Left ventricle myocardium inferior (tissue), 1 donor: ENCODE measurements at regions not wholly inside any gene's neighbourhood (a gene's known extent, or its start where the extent isn't known, plus 50 kb on each side); places are given as distances from the start of the nearest gene placed in this dataset.

Experiments used
- DNase-seq: peaks from one replicate; pipeline ENCODE4 v3.0.0-alpha.2; 2020
- H3K27ac ChIP-seq: fragments of 200-600 bp; replicated peaks from 2 replicates; pipeline ENCODE4 v1.8.0; 2021
- H3K27me3 ChIP-seq: fragments of 200-600 bp; 2 replicates; pipeline ENCODE4 v1.8.0; 2021; ENCODE audit warnings: low read depth
- H3K36me3 ChIP-seq: fragments of 200-600 bp; 2 replicates; pipeline ENCODE4 v1.8.0; 2021
- H3K4me1 ChIP-seq: fragments of 200-600 bp; 2 replicates; pipeline ENCODE4 v1.8.0; 2021
- H3K4me3 ChIP-seq: fragments of 200-600 bp; 2 replicates; pipeline ENCODE4 v1.8.0; 2021; ENCODE audit warnings: mild to moderate bottlenecking, moderate library complexity
- H3K9me3 ChIP-seq: fragments of 200-600 bp; replicated peaks from 2 replicates; pipeline ENCODE4 v1.8.0; 2021
- CTCF ChIP-seq: fragments of 200-600 bp; IDR thresholded peaks from 2 replicates; pipeline ENCODE4 v1.8.0; 2021; ENCODE audit warnings: antibody characterized with exemption, mild to moderate bottlenecking, borderline replicate concordance
- intact Hi-C: fragments of 100-400 bp; cut with micrococcal nuclease; formaldehyde crosslinking; loops from one replicate; pipeline ENCODE4 v1.11.0; 2022
- donor health status: DM: no; HTN: yes; CAD: no; lungs with severe emphysema.

GRCh38 chr17:51526507-51526906 is 266.2 kb downstream of the UTP18 start:
- intact Hi-C loops: no loop called here
- H3K9me3 ChIP-seq: peaks cover 17% of the 10 kb centered on the region
- no peak for DNase-seq
- no peak for TF ChIP-seq CTCF
- no peak overlapping the region for H3K27ac ChIP-seq
- H3K27me3 ChIP-seq: peaks cover 30% of the 10 kb centered on the region
- no peaks in the 10 kb centered on the region for H3K4me1 ChIP-seq
- no peak overlapping the region for H3K4me3 ChIP-seq
- H3K36me3 ChIP-seq: no peaks in the 10 kb centered on the region

- H3K27ac ChIP-seq: no peak overlapping the region
- H3K4me1 ChIP-seq: no peaks in the 10 kb centered on the region
- intact Hi-C loops: no loop called here
- peaks cover 17% of the 10 kb centered on the region for H3K9me3 ChIP-seq
- DNase-seq: no peak
- TF ChIP-seq CTCF: no peak
- no peak overlapping the region for H3K4me3 ChIP-seq
- no peaks in the 10 kb centered on the region for H3K36me3 ChIP-seq
- peaks cover 28% of the 10 kb centered on the region for H3K27me3 ChIP-seq
These were observed 267.1 kb downstream of the UTP18 start for GRCh38 chr17:51527225-51527982.

GRCh38 chr17:51528111-51528510 is 267.8 kb downstream of the UTP18 start:
- DNase-seq: no peak
- Histone ChIP-seq H3K36me3 (no peaks in the 10 kb centered on the region), H3K4me1 (no peaks in the 10 kb centered on the region), H3K27ac (no peak overlapping the region), H3K9me3 (peaks cover 17% of the 10 kb centered on the region), H3K4me3 (no peak overlapping the region), H3K27me3 (peaks cover 25% of the 10 kb centered on the region)
- intact Hi-C loops: no loop called here
- no peak for TF ChIP-seq CTCF

GRCh38 chr17:51533219-51533618 is 272.9 kb downstream of the UTP18 start:
- Histone ChIP-seq H3K27me3 (peaks cover 34% of the 10 kb centered on the region), H3K9me3 (no peaks in the 10 kb centered on the region), H3K27ac (no peak overlapping the region), H3K36me3 (no peaks in the 10 kb centered on the region), H3K4me3 (no peak overlapping the region), H3K4me1 (no peaks in the 10 kb centered on the region)
- no peak for TF ChIP-seq CTCF
- no peak for DNase-seq
- intact Hi-C loops: no loop called here

DNA sequence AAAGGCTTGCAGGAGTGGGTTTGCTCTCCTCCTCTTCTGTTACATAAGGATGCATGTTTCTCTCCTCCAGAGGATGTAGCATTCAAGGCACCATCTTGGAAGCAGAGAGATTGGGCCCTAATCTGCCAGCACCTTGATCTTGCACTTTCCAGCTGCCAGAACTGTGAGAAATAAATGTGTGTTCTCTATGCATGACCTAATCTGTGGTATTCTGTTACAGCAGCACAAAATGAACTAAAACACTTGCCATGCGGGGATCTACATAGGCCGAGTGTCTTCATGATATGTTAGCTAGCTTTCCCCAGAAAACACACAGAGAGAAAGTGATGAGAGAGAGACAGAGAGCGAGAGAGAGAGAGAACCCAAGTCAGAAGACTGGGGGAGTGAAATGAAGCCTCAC is 273.5 kb downstream of the UTP18 start:
- Histone ChIP-seq H3K4me1 (no peaks in the 10 kb centered on the region), H3K4me3 (no peak overlapping the region), H3K36me3 (no peaks in the 10 kb centered on the region), H3K27ac (no peak overlapping the region), H3K9me3 (no peaks in the 10 kb centered on the region), H3K27me3 (peaks cover 34% of the 10 kb centered on the region)
- no peak for DNase-seq
- intact Hi-C loops: no loop called here
- no peak for TF ChIP-seq CTCF
